HCT116 (cell line): ENCODE measurements at regions not wholly inside any gene's neighbourhood (a gene's known extent, or its start where the extent isn't known, plus 50 kb on each side); places are given as distances from the start of the nearest gene placed in this dataset.

ENCODE experiments used
- ATAC-seq: fragments of 200-7000 bp; cut with Tn5 transposase; 2 replicates; pipeline ENCODE4 v1.9.1; 2020; ENCODE audit warnings: mild to moderate bottlenecking, moderate library complexity
- BruUV-seq: library from RNA; stranded (reverse); fragments of 400-500 nt; replicated peaks from 2 replicates; lab custom pipeline; 2021; lab: Mats Ljungman, UMichigan
- CTCF ChIA-PET: fragments of 300-600 bp; sonication (Branson Sonifier 250); formaldehyde crosslinking; loops from one replicate; lab custom pipeline; 2021; ENCODE audit warnings: antibody characterized with exemption; lab: Charles Lee
- POLR2A ChIA-PET: fragments of 300-600, 350-600 bp; sonication (Branson Sonifier 250); formaldehyde crosslinking; loops from one replicate; lab custom pipeline; 2021; ENCODE audit warnings: antibody characterized with exemption; lab: Charles Lee
- RAD21 ChIA-PET, 2 experiments: fragments of 300-600 bp; sonication (Branson Sonifier 250); formaldehyde crosslinking; loops; one replicate each; lab custom pipeline; 2023; ENCODE audit warnings: low total read pairs in 2 of 2; ENCODE audit not compliant: uncharacterized antibody in 2 of 2, unreplicated experiment in 2 of 2, low non-redundant PET in 1 of 2; lab: Charles Lee
- DNase-seq: peaks from one replicate; pipeline ENCODE4 v3.0.0-alpha.2; 2010; ENCODE audit warnings: low read depth, low spot score
- H2AFZ ChIP-seq: fragments of 200-600 bp; shearing (Covaris generic), sonication (generic); 2 replicates; pipeline ENCODE4 v1.6.1; 2017; ENCODE audit warnings: low read depth, mixed run types, mixed read lengths, antibody characterized with exemption, low read length; ENCODE audit not compliant: poor library complexity, severe bottlenecking
- H3K27ac ChIP-seq: 2 replicates; pipeline ENCODE4 v1.5.1; 2012; ENCODE audit warnings: low read depth, low read length
- H3K27me3 ChIP-seq: fragments of 200-600 bp; sonication (generic); 2 replicates; pipeline ENCODE4 v1.6.1; 2016; ENCODE audit warnings: mixed run types, low read length, mixed read lengths; ENCODE audit not compliant: insufficient read depth
- H3K36me3 ChIP-seq, 2 experiments: fragments of 200-500 bp in 1 of 2; fragments of 200-600 bp in 1 of 2; sonication (Bioruptor generic) in 1 of 2; sonication (generic) in 1 of 2; 2 replicates each; pipeline versions ENCODE4 v1.5.1 to v1.6.1; 2014 to 2016; ENCODE audit warnings: low read length in 2 of 2, inconsistent platforms in 1 of 2, mixed read lengths in 1 of 2, mixed run types in 1 of 2; ENCODE audit not compliant: insufficient read depth in 2 of 2, control insufficient read depth in 1 of 2
- H3K4me1 ChIP-seq, 2 experiments: fragments of 200-600 bp in 1 of 2; sonication (generic) in 1 of 2; 2 replicates each; pipeline versions ENCODE4 v1.5.1 to v1.6.1; 2012 to 2017; ENCODE audit warnings: low read length in 2 of 2, inconsistent platforms in 1 of 2, mild to moderate bottlenecking in 1 of 2, mixed read lengths in 1 of 2, mixed run types in 1 of 2, moderate library complexity in 1 of 2; ENCODE audit not compliant: insufficient read depth in 2 of 2, control insufficient read depth in 1 of 2
- H3K4me2 ChIP-seq: fragments of 200-600 bp; sonication (generic); 2 replicates; pipeline ENCODE4 v1.6.1; 2017; ENCODE audit warnings: mixed run types, low read length, mixed read lengths
- H3K4me3 ChIP-seq, 2 experiments: fragments of 200-600 bp in 1 of 2; sonication (generic) in 1 of 2; replicated peaks in 1 of 2; 2 replicates each; pipeline ENCODE4 v1.5.1; 2011 to 2016; ENCODE audit warnings: low read length in 2 of 2, control low read depth in 1 of 2, low read depth in 1 of 2, mild to moderate bottlenecking in 1 of 2, mixed read lengths in 1 of 2, mixed run types in 1 of 2
- H3K79me2 ChIP-seq: fragments of 200-600 bp; sonication (generic); 2 replicates; pipeline ENCODE4 v1.6.1; 2017; ENCODE audit warnings: mild to moderate bottlenecking, mixed run types, low read length, moderate library complexity, mixed read lengths; ENCODE audit not compliant: insufficient read depth
- H3K9ac ChIP-seq: fragments of 200-600 bp; sonication (generic); 2 replicates; pipeline ENCODE4 v1.6.1; 2016; ENCODE audit warnings: low read length, mixed read lengths
- H3K9me2 ChIP-seq: fragments of 200-600 bp; sonication (generic), shearing (Covaris generic); 2 replicates; pipeline ENCODE4 v1.6.1; 2017; ENCODE audit warnings: mixed run types, mild to moderate bottlenecking, moderate library complexity; ENCODE audit not compliant: insufficient read depth
- H3K9me3 ChIP-seq, 2 experiments: fragments of 200-500 bp in 1 of 2; fragments of 200-600 bp in 1 of 2; sonication (Bioruptor generic) in 1 of 2; sonication (generic) in 1 of 2; 2 replicates each; pipeline ENCODE4 v1.6.1; 2014 to 2017; ENCODE audit warnings: low read length in 2 of 2, mixed read lengths in 2 of 2, inconsistent platforms in 1 of 2, low read depth in 1 of 2, mild to moderate bottlenecking in 1 of 2, mixed run types in 1 of 2, moderate library complexity in 1 of 2; ENCODE audit not compliant: control insufficient read depth in 1 of 2, insufficient read depth in 1 of 2
- H4K20me1 ChIP-seq: fragments of 200-600 bp; sonication (generic), shearing (Covaris generic); 2 replicates; pipeline ENCODE4 v1.6.1; 2017; ENCODE audit warnings: mixed run types, mild to moderate bottlenecking, moderate library complexity; ENCODE audit not compliant: insufficient read depth
- EGR1 ChIP-seq: IDR thresholded peaks from 2 replicates; pipeline ENCODE4 v1.6.1; 2012; ENCODE audit warnings: low read depth
- ELF1 ChIP-seq: IDR thresholded peaks from 2 replicates; pipeline ENCODE4 v1.6.1; 2012; ENCODE audit warnings: low read depth, borderline replicate concordance
- EZH2 ChIP-seq: fragments of 200-600 bp; sonication (generic); IDR thresholded peaks from 2 replicates; pipeline ENCODE4 v1.6.1; 2017; ENCODE audit warnings: antibody characterized with exemption, mixed run types
- JUND ChIP-seq: IDR thresholded peaks from 2 replicates; pipeline ENCODE4 v1.6.1; 2012
- RAD21 ChIP-seq: IDR thresholded peaks from 2 replicates; pipeline ENCODE4 v1.6.1; 2012; ENCODE audit warnings: low read depth, mild to moderate bottlenecking
- SIN3A ChIP-seq: IDR thresholded peaks from 2 replicates; pipeline ENCODE4 v1.6.1; 2012; ENCODE audit warnings: low read depth
- SRF ChIP-seq: IDR thresholded peaks from 2 replicates; pipeline ENCODE4 v1.6.1; 2012; ENCODE audit warnings: low read depth
- TCF7L2 ChIP-seq: IDR thresholded peaks from 2 replicates; pipeline ENCODE4 v1.7.0; 2011; ENCODE audit warnings: borderline replicate concordance, inconsistent platforms; ENCODE audit not compliant: insufficient read depth, insufficient read length; ENCODE audit errors: extremely low read depth
- YY1 ChIP-seq: IDR thresholded peaks from 2 replicates; pipeline ENCODE4 v1.6.1; 2011; ENCODE audit warnings: low read length, low read depth, moderate library complexity, mild to moderate bottlenecking; ENCODE audit not compliant: insufficient replicate concordance; ENCODE audit errors: extremely low read depth
- ZNF274 ChIP-seq: fragments of 200-500 bp; sonication (Bioruptor generic); IDR thresholded peaks from 2 replicates; pipeline ENCODE4 v1.6.1; 2014; ENCODE audit warnings: mild to moderate bottlenecking, low read depth, low read length, inconsistent platforms
- intact Hi-C: fragments of 100-400 bp; cut with micrococcal nuclease; formaldehyde crosslinking; loops from 2 replicates; pipeline ENCODE4 v1.10.0; 2022
- TF ChIP-seq, protein P1 (sequence below): IDR thresholded peaks from 2 replicates; pipeline ENCODE4 v1.6.1; 2012
- TF ChIP-seq, protein P2 (sequence below): IDR thresholded peaks from 2 replicates; pipeline ENCODE4 v1.6.1; 2011; ENCODE audit warnings: mild to moderate bottlenecking, low read length, moderate library complexity; ENCODE audit not compliant: insufficient replicate concordance; ENCODE audit errors: extremely low read depth

DNA sequence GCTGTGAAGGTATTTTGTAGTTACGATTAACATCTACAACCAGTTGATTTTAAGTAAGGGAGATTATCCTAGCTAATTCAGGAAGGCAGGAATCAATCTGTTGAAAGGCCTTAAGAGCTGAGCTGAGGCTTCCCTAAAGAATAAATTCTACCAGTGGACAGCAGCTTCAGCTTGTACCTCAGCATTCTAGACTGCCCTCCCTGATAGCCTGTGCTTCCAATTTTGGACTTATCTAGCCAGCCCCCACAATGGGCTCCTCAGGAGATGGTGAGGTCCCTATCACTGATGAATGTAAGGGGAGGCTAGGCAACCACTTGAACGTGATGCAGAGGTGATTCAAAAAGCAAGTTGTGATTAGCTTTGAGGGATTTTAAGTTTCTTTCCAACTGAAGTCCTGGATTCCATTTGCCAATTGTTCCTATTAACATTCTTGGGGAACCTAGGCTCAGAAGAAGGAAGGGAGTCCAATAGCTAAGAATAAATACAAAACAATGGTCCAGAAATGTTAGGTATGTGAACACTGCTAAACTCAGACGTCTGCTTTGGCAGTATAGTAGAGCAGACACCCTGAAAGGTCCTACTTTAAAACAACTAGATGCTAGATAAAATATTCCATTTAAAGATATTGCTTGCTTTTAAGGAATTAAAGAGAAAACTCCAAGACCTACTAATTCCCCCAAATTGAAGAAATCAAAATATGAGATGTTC lies 404.3 kb upstream of the TENM4 start:
- RAD21 ChIA-PET, result no interaction called here
- POLR2A ChIA-PET, result no interaction called here
- Histone ChIP-seq H4K20me1 (no peaks in the 10 kb centered on the region), H3K79me2 (no peaks in the 10 kb centered on the region), H3K9me3 (peaks cover 10 to 25% of the 10 kb centered on the region in 2 experiments; a peak in 3 of 4 replicates), H3K9ac (no peak overlapping the region), H3K4me2 (no peak overlapping the region), H2AFZ (no peak overlapping the region), H3K27me3 (no peaks in the 10 kb centered on the region), H3K36me3 (no peaks in the 10 kb centered on the region), H3K27ac (no peak overlapping the region), H3K4me1 (no peaks in the 10 kb centered on the region), H3K9me2 (no peaks in the 10 kb centered on the region), H3K4me3 (no peak overlapping the region)
- CTCF ChIA-PET, result no interaction called here
- intact Hi-C loops, result no loop called here
- DNase-seq, result no peak
- TF ChIP-seq SRF (no peak), EGR1 (no peak), TCF7L2 (no peak), JUND (no peak), RAD21 (no peak), YY1 (no peak), ELF1 (no peak), EZH2 (no peak), ZNF274 (no peak), SIN3A (no peak)
- TF ChIP-seq, protein P1, sequence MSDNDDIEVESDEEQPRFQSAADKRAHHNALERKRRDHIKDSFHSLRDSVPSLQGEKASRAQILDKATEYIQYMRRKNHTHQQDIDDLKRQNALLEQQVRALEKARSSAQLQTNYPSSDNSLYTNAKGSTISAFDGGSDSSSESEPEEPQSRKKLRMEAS, result no peak
- TF ChIP-seq, protein P2, sequence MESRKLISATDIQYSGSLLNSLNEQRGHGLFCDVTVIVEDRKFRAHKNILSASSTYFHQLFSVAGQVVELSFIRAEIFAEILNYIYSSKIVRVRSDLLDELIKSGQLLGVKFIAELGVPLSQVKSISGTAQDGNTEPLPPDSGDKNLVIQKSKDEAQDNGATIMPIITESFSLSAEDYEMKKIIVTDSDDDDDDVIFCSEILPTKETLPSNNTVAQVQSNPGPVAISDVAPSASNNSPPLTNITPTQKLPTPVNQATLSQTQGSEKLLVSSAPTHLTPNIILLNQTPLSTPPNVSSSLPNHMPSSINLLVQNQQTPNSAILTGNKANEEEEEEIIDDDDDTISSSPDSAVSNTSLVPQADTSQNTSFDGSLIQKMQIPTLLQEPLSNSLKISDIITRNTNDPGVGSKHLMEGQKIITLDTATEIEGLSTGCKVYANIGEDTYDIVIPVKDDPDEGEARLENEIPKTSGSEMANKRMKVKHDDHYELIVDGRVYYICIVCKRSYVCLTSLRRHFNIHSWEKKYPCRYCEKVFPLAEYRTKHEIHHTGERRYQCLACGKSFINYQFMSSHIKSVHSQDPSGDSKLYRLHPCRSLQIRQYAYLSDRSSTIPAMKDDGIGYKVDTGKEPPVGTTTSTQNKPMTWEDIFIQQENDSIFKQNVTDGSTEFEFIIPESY, result no peak
- no peak for ATAC-seq
- BruUV-seq, result no TSS peak
